ES-I3 (cell line): ENCODE measurements at regions not wholly inside any gene's neighbourhood (a gene's known extent, or its start where the extent isn't known, plus 50 kb on each side); places are given as distances from the start of the nearest gene placed in this dataset.

ENCODE experiments used
- H3K36me3 ChIP-seq: 2 replicates; pipeline ENCODE4 v1.6.1; 2013; ENCODE audit warnings: mild to moderate bottlenecking, low read length, control low read depth, moderate library complexity; ENCODE audit not compliant: insufficient read depth
- H3K4me1 ChIP-seq: 2 replicates; pipeline ENCODE4 v1.6.1; 2013; ENCODE audit warnings: mild to moderate bottlenecking, control low read depth, low read length; ENCODE audit not compliant: insufficient read depth
- H3K9ac ChIP-seq: 2 replicates; pipeline ENCODE4 v1.6.1; 2013; ENCODE audit warnings: low read depth, mild to moderate bottlenecking, low read length, moderate library complexity
- H3K9me3 ChIP-seq: 2 replicates; pipeline ENCODE4 v1.6.1; 2013; ENCODE audit warnings: mild to moderate bottlenecking, low read length, moderate library complexity; ENCODE audit not compliant: control insufficient read depth, insufficient read depth

GRCh38 chr13:30031488-30031887 lies 181.1 kb upstream of the UBL3 start:
- Histone ChIP-seq H3K4me1 (no peaks in the 10 kb centered on the region), H3K9ac (no peak overlapping the region), H3K36me3 (no peaks in the 10 kb centered on the region), H3K9me3 (no peaks in the 10 kb centered on the region)

- Histone ChIP-seq H3K9me3 (no peaks in the 10 kb centered on the region), H3K4me1 (no peaks in the 10 kb centered on the region), H3K36me3 (no peaks in the 10 kb centered on the region), H3K9ac (no peak overlapping the region)
Observed at GRCh38 chr13:30030141-30030750, 179.8 kb upstream of the UBL3 start.

- Histone ChIP-seq H3K36me3 (no peaks in the 10 kb centered on the region), H3K9ac (no peak overlapping the region), H3K9me3 (no peaks in the 10 kb centered on the region), H3K4me1 (no peaks in the 10 kb centered on the region)
Observed at GRCh38 chr13:30027569-30028455, 177.4 kb upstream of the UBL3 start.

- H3K4me1 ChIP-seq, result no peaks in the 10 kb centered on the region
- no peaks in the 10 kb centered on the region for H3K36me3 ChIP-seq
- H3K9me3 ChIP-seq, result no peaks in the 10 kb centered on the region
- H3K9ac ChIP-seq, result no peak overlapping the region
Observed at GRCh38 chr13:30026909-30027308, 176.5 kb upstream of the UBL3 start.

- Histone ChIP-seq H3K36me3 (no peaks in the 10 kb centered on the region), H3K4me1 (no peaks in the 10 kb centered on the region), H3K9me3 (no peaks in the 10 kb centered on the region), H3K9ac (no peak overlapping the region)
Observed at GRCh38 chr13:30026093-30026492, 175.7 kb upstream of the UBL3 start.

GRCh38 chr13:30025351-30025750 lies 174.9 kb upstream of the UBL3 start:
- Histone ChIP-seq H3K9ac (no peak overlapping the region), H3K4me1 (peaks cover 5% of the 10 kb centered on the region; the same call in 1 of the 2 replicates), H3K9me3 (no peaks in the 10 kb centered on the region)

GRCh38 chr13:30024125-30024865 lies 173.9 kb upstream of the UBL3 start:
- no peaks in the 10 kb centered on the region for H3K9me3 ChIP-seq
- no peak overlapping the region for H3K9ac ChIP-seq

More at GRCh38 chr13:30025351-30025750, 174.9 kb upstream of the UBL3 start:
- H3K36me3 ChIP-seq, result no peaks in the 10 kb centered on the region

GRCh38 chr13:30023196-30023895 lies 172.9 kb upstream of the UBL3 start:
- no peaks in the 10 kb centered on the region for H3K36me3 ChIP-seq
- no peaks in the 10 kb centered on the region for H3K9me3 ChIP-seq
- H3K9ac ChIP-seq, result no peak overlapping the region
- peaks cover 12% of the 10 kb centered on the region for H3K4me1 ChIP-seq

More at GRCh38 chr13:30024125-30024865, 173.9 kb upstream of the UBL3 start:
- Histone ChIP-seq H3K36me3 (no peaks in the 10 kb centered on the region), H3K4me1 (peaks cover 12% of the 10 kb centered on the region)

- Histone ChIP-seq H3K9me3 (no peaks in the 10 kb centered on the region), H3K9ac (no peak overlapping the region), H3K36me3 (no peaks in the 10 kb centered on the region), H3K4me1 (peaks cover 12% of the 10 kb centered on the region)
Observed at GRCh38 chr13:30022796-30023195, 172.4 kb upstream of the UBL3 start.

- Histone ChIP-seq H3K36me3 (no peaks in the 10 kb centered on the region), H3K4me1 (peaks cover 12% of the 10 kb centered on the region), H3K9ac (no peak overlapping the region), H3K9me3 (no peaks in the 10 kb centered on the region)
Observed at GRCh38 chr13:30022256-30022655, 171.8 kb upstream of the UBL3 start.

- H3K36me3 ChIP-seq, result no peaks in the 10 kb centered on the region
- H3K9ac ChIP-seq, result no peak overlapping the region
- peaks cover 12% of the 10 kb centered on the region for H3K4me1 ChIP-seq
- H3K9me3 ChIP-seq, result no peaks in the 10 kb centered on the region
Observed at GRCh38 chr13:30021611-30022010, 171.2 kb upstream of the UBL3 start.

GRCh38 chr13:30020726-30021312 lies 170.4 kb upstream of the UBL3 start:
- H3K4me1 ChIP-seq, result peaks cover 12% of the 10 kb centered on the region
- no peaks in the 10 kb centered on the region for H3K9me3 ChIP-seq
- no peak overlapping the region for H3K9ac ChIP-seq
- no peaks in the 10 kb centered on the region for H3K36me3 ChIP-seq

GRCh38 chr13:30019648-30020626 lies 169.5 kb upstream of the UBL3 start:
- no peaks in the 10 kb centered on the region for H3K36me3 ChIP-seq
- no peak overlapping the region for H3K9ac ChIP-seq

More at GRCh38 chr13:30019648-30020626, 169.5 kb upstream of the UBL3 start:
- Histone ChIP-seq H3K4me1 (peaks cover 15% of the 10 kb centered on the region), H3K9me3 (no peaks in the 10 kb centered on the region)
